HUDEP-2 (cell line): ENCODE measurements at regions not wholly inside any gene's neighbourhood (a gene's known extent, or its start where the extent isn't known, plus 50 kb on each side); places are given as distances from the start of the nearest gene placed in this dataset.

Source experiments
- DNase-seq, 76 experiments: peaks; one replicate each; lab custom pipeline; 2025; ENCODE audit not compliant: unreplicated experiment in 76 of 76; lab: John Stamatoyannopoulos, UW

GRCh38 chr1:8267307-8267706 is 50.6 kb upstream of the SLC45A1 start:
- DNase-seq, result no peak

- no peak for DNase-seq
Measured at GRCh38 chr1:8266436-8267165, 51.3 kb upstream of the SLC45A1 start.

DNA sequence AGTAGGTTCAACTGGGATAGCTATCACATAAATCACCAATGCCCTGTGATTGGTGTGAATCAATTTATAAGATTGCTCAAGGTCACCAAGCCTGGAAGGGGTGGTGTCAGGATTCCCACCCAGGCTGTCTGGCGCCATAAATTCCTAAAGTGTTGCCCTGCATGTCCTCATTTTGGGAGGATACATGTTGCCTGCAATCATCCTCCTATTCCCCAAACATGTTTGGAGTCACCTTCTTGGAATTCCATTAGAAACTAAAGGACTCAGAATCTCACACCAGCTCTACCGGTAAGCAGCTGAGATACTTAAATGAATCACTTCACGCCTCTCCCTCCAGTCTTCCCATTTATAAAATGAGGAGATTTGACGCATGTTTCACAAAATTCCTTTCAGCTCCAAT is 54.1 kb upstream of the SLC45A1 start:
- DNase-seq, result no peak

GRCh38 chr1:8261398-8261762 is 56.5 kb upstream of the SLC45A1 start:
- no peak for DNase-seq

DNA sequence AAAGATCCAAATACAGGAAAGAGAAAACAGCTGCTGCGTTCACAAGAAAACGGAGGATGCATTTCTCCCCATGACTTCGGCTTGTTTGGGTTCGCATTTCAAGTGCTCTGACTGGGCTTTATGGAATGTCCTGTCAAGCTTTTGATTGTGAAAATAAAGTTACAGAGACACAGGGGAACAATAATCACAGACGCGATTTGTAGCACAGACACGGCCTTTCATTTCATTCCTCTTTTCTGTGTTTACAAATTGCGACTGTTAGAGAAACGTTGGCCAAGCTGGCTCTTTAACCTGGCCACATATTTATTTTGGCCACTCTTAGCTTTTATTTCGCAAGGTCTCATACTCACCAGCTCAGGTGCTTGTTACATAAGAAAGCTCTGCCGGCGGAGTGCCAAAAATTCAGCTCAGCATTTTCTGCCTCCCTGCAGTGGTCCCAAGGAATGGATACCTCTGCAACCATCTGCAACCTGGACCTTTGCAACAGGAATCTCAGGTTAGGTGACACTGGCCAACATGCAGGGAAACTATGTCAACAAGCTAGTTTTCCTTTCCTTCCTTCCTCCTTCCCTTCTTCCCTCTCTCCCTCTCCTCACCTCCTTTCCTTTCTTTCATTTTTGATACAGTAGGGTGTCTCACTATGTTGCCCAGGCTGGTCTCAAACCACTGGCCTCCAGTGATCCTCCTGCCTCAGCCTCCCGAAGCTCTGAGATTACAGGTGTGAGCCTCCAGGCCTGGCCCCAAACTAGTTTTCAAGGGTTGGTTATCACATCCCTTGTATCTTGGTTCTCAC is 58.2 kb upstream of the SLC45A1 start:
- DNase-seq, result no peak

DNA sequence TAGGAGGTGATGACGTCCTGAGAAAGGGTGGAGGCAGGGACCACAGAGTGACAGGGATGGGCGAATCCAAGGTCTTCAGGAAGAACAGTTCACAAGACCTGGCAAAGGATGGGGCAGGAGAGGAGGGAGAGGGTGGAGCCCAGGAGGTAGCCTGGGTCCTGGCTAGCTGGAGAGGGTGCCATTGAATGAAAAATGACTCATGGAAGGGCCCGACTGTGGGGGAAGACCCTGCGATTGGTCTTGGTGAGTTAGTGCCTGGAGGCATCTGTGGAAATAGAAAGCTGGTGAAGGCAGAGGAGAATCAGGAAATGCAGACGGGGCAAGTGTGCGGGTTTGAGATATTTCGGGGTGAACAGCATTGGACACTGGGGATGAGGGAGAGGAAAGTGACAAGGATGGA is 60.3 kb upstream of the SLC45A1 start:
- DNase-seq, result no peak

DNA sequence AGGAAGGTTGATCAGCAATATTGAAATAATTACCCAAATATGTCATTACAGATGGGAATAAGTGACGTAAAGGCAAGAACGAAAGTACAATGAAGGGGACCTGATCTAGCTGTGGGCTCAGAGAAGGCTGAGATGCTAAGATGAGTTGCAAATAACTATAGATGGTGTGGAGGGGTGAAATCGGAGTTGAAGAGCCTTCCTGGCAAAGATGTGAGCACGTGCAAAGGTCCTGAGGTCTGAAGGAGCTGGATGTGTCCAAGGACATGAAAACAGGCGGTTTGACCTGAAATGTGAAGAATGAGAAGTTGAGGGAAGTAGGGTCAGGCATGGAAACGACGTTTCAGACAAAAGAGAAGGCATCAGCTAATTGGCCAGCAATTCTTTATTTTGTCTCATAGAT is 61.6 kb upstream of the SLC45A1 start:
- DNase-seq, result no peak

DNA sequence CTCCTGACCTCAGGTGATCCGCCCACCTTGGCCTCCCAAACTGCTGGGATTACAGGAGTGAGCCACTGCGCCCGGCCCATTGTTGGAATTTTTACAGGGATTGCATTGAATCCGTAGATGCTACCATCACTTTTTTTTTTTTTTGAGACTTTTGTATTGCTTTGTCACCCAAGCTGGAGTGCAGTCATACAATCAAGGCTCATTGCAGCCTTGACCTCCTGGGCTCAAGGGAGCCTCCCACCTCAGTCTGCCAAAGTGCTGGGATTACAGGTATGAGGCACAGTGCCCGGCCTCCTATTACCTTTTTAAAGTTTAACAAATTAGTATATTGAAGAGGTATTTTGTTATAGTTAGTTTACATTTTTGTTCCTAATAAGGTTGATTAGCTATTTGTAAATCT is 62.2 kb upstream of the SLC45A1 start:
- no peak for DNase-seq

DNA sequence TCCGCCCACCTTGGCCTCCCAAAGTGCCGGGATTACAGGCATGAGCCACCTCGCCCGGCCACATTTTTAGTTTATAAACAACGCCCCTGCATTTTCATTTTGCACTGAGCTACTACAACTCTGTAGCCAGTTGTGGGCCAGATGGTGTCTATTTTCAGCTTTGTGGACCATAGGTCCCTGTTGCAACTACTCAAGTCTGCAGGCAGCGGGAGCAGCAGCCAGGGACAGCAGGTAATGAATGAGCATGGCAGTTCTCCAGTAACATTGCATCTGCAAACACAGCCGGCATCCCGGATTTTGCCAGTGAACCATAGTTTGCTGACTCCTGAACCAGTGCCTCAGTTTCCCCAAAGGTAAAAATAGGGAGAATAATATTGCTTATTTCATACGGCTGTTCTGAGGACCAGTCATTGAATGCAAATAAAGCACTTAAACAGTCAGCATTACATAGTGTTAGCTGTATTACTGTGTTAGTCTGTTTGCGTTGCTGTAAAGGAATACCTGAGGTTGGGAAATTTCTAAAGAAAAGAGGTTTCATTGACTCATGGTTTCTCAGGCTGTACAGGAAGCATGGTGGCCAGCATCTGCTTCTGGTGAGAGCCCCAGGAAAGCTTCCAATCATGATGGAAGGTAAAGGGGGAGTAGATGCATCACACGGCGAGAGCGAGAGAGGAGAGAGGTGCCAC is 65.5 kb upstream of the SLC45A1 start:
- no peak for DNase-seq

DNA sequence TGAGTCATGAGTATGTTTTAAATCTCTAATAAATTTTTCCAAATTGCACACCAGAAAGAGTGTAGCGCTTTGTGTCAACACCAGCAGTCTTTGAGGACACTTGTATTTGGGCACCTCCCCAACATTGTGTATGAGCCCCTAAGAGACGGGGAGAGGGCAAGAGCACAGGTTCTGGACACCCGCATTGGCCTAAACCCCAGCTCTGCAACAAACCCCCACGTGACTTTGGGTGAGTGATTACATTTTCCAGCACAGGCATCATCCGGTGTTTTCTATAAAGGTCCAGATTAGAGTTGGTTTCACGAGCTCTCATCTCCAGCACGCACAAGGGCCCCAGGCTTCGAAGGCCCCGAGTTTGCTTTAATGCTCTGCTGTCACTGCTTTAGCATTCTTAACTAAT is 66.3 kb upstream of the SLC45A1 start:
- DNase-seq, result no peak

DNA sequence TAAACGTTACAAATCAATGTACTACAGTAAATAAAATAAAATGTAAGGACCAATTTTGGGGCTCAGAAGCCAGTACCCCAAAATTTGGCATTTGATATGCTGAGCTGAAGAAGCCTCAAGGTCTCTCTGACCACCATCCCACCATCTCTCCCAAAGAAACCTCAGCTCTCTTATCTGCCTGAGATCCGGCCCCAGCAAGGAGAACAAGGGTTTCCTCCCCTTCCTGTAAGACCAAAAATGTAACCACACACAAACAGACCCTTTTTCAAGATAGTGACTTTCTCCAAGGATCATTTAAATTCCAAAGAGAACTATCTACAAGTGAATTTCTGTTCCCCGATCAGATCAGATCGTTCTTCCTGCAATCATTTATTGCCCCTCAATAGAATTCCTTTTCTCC is 68.1 kb upstream of the SLC45A1 start:
- no peak for DNase-seq

DNA sequence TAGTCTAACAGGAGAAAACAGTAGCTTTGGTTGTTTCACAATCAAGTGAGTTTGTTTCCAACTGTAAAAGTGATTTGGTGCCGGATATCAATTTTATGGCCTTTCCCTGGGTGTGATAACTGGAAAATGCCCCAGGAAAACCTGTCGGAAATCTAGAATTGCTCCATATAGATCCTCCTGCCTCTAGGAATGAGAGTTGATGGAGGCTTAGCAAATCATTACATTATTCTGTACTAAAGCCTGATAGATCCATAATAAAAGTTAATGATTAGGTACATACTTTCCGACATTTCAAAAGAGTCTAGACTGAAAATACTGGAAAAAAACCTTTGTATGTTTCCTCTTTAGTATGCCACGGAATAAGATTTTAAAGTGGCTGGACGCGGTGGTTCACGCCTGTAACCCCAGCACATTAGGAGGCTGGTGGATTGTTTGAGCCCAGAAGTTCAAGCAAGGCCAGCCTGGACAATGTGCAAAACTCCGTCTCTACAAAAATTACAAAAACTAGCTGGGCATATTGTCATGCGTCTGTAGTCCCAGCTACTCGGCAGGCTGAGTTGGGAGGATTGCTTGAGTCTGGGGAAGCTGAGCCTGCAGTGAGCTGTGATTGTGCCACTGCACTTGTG is 70.0 kb upstream of the SLC45A1 start:
- DNase-seq, result no peak

GRCh38 chr1:8244304-8244703 is 73.6 kb upstream of the SLC45A1 start:
- no peak for DNase-seq

GRCh38 chr1:8242498-8242897 is 75.4 kb upstream of the SLC45A1 start:
- no peak for DNase-seq

GRCh38 chr1:8241417-8242014 is 76.4 kb upstream of the SLC45A1 start:
- DNase-seq, result no peak

- DNase-seq, result no peak
Measured at GRCh38 chr1:8239306-8240023, 78.4 kb upstream of the SLC45A1 start.

GRCh38 chr1:8239039-8239305 is 78.9 kb upstream of the SLC45A1 start:
- DNase-seq, result no peak

GRCh38 chr1:8238141-8239038 is 79.5 kb upstream of the SLC45A1 start:
- no peak for DNase-seq

DNA sequence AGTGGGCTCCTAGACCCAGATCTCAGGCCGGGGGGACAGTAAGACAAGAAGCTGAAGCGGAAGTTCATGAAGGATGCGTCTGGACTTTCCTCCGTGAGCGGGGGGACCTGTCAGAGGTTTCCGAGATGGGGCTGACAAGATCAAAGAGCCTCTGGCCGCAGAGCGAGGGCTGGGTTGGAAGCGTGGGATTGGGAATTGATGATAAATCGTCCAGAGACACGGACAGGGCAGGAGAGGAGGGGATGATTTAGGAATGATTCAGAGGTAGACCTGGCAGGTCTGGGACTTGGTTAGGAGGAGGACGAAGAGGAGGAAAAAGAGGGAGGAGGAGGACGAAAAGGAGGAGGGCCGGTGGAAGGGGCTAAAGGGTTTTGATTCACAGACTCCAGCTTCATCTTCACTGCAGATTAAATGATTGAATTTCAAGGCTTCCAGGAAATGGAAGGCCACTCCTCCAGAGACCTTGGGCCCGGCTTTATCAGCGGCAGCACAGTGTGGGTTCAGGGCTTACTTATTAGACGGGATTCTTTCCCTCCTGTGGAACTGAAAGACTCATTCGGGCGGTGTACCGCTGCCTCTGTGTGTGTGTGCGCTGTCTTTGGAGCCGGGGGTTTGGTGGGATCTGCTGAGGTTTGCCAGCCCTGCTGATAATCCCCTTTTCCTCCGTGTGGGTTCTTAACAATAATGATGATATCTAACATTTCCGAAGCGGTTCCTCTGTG is 85.7 kb upstream of the SLC45A1 start:
- no peak for DNase-seq
